PC-9 (cell line): ENCODE measurements at regions not wholly inside any gene's neighbourhood (a gene's known extent, or its start where the extent isn't known, plus 50 kb on each side); places are given as distances from the start of the nearest gene placed in this dataset.

Experiments used
- CTCF ChIP-seq: fragments of 200-600 bp; sonication (generic); conservative IDR thresholded peaks from 2 replicates; pipeline ENCODE4 v1.6.1; 2017; ENCODE audit warnings: mixed run types, antibody characterized with exemption, mild to moderate bottlenecking, moderate library complexity
- EZH2 ChIP-seq: fragments of 200-600 bp; sonication (generic); IDR thresholded peaks from 2 replicates; pipeline ENCODE4 v1.8.0; 2017; ENCODE audit warnings: antibody characterized with exemption, low read depth

GRCh38 chr18:4578449-4578848, 123.3 kb upstream of the DLGAP1 start:
- TF ChIP-seq CTCF = no peak
- no peak for TF ChIP-seq EZH2
